ENCODE measurements at regions not wholly inside any gene's neighbourhood (a gene's known extent, or its start where the extent isn't known, plus 50 kb on each side); places are given as distances from the start of the nearest gene placed in this dataset.
"Not testable (repeated sequence)": the region's sequence is repeated elsewhere in the genome, so short reads cannot be mapped to it uniquely, and the experiment has no call there.

DNA sequence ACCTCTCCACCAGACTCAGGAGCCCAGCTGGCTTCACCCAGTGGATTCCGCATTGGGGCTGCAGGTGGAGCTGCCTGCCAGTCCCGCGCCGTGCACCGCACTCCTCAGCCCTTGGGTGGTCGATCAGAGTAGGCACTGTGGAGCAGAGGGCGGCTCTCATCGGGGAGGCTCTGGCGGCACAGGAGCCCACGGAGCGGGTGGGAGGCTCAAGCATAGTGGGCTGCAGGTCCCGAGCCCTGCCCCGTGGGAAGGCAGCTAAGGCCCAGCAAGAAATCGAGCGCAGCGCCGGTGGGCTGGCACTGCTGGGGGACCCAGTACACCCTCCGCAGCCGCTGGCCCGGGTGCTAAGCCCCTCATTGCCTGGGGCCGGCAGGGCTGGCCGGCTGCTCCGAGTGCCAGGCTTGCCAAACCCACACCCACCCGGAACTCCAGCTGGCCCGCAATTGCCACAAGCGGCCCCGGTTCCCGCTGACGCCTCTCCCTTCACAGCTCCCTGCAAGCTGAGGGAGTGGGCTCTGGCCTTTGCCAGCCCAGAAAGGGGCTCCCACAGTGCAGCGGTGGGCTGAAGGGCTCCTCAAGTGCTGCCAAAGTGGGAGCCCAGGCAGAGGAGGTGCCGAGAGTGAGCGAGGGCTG, 2065.8 kb upstream of the CDH6 start:
- DNase-seq = not testable (repeated sequence)

DNA sequence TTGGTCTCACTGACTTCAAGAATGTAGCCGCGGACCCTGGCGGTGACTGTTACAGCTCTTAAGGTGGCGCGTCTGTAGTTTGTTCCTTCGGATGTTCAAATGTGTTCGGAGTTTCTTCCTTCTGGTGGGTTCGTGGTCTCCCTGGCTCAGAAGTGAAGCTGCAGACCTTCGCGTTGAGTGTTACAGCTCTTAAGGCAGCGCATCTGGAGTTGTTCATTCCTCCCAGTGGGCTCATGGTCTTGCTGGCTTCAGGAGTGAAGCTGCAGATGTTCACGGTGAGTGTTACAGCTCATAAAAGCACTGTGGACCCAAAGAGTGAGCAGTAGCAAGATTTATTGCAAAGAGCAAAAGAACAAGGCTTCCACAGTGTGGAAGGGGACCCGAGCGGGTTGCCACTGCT, 2067.0 kb upstream of the CDH6 start:
- not testable (repeated sequence) for DNase-seq

DNA sequence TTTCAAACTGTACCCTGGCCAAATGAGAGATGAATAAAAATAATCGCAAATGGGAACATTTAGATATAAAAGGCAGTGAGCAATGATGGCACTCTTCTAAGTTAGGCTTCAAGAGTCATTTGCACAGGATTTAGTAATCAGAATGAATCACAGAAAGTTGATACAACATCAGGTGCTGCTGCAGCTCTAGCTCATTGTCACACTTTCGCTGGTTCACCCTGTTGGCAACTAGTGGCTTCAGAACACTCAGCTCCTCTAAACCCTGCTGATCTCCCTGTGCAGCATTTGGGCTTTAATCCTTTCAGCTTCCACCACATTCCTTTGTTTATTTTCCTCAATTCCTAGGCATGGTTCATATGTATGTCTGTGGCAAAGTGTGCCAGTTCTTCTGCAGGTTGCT, 2071.2 kb upstream of the CDH6 start:
- no peak for DNase-seq

DNA sequence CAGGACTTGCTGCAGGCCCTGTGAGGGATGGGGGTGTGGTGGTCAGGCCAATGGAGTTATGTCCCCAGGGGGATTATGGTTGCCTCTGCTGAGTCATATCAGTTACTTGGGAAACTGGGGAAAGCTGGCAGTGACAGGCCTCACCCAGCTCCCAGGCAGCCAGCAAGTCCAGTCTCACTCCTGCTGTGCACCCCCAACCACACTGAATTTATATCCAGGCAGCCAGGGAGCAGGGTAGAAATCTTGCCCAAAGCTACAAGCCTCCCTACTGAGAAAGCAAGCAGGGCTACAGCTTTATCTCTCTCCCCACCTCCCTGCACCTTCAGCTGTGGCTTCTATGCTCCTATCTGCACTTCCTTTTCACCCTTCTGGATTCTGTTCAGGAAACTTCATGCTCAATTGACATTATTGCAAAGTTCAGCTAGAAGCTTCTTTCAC, 2076.0 kb upstream of the CDH9 start:
- DNase-seq = no peak

DNA sequence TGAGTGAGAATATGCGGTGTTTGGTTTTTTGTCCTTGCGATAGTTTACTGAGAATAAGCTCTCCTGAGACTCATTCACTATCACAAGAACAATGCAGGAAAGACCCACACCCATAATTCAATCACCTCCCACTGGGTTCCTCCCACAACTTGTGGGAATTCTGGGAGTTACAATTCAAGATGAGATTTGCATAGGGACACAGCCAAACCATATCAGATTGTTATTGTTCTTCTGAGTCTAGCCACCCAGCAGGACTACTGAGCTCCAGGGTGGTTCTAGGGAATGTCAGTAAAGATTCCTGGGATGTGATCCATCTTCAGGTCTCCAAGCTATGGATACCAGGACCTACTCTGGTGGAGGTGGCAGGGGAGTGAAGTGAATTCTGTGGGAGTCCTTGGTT, 2075.1 kb upstream of the CDH9 start:
- DNase-seq = no peak

DNA sequence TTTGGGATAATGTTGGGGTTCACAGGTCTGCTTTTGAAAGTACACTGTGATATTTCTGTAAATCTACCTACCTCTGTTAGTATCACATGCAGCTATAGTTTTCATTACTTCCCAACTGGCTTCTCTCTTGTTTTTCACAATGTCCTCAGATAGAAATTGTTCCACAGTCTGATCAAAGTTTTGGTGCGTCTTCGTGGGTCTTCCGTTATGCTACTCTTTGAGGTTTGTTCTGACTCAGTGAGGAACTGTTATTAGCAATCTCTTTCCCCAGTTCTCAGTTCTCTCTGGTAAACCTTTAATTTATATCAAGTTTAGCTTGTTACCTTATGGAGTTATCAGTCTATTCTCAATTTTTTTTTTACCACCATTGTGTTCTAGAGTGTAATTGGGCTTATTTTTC, 2061.2 kb upstream of the CDH9 start:
- no peak for DNase-seq

DNA sequence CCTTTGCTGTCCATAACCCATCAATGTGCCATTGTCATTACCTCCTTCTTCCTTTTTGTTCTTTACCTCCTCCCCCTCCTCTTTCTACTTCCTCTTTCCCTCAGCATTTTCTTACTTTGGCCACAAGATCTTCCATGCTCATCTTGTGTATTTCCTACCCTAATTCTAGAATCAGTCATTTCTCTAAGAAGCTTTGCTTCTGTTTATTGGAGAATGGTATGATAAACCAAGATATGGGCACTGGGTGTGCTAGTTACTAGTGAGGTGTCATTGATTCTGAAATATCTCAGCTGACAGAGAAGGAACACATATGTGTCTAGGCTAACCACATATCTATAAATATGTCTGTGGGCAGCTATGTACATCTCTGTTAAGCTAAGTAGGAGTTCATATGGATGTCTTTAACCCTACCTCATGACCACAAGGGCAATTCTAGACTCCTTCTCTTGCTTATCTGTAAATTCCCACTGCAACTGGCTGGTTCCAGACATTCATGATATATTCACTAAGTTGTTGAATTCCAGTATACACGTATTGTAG, 2051.3 kb upstream of the CDH9 start:
- DNase-seq = no peak

DNA sequence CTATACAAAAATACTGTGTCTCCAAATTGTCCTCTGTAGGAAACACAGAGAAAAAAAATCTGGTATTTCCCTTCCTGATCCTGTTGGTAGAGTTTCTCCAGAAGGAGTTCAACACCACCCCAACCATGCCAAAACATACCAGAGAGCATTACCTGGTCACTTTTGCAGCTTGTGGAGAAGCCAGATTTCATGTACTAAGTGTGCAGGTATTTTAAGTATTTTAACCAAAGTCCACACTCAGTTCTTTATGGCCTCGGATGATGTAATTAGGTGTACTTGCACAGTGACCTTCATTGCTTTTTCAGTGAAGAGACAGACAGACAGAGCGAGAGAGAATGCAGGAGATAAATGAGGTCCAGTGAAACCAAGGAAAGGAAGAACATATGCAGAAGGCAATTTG, 2046.8 kb upstream of the CDH9 start:
- DNase-seq = no peak

DNA sequence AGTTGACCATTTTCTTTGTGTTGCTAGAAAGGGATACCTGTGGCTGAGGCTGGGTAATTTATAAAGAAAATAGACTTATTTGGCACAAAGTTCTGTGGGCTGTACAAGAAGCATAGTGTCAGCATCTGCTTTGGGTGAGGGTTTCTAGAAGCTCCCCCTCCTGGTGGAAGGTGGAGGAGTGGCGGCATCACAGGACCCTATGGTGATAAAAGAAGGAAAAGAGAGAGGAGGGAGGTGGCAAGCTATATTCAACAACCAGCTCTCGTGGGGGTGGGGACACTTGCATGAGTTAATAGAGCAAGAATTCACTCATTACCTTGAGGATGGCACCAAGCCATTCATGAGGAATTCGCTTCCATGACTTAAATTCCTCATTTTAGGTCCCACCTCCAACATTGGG, 2041.4 kb upstream of the CDH9 start:
- no peak for DNase-seq

DNA sequence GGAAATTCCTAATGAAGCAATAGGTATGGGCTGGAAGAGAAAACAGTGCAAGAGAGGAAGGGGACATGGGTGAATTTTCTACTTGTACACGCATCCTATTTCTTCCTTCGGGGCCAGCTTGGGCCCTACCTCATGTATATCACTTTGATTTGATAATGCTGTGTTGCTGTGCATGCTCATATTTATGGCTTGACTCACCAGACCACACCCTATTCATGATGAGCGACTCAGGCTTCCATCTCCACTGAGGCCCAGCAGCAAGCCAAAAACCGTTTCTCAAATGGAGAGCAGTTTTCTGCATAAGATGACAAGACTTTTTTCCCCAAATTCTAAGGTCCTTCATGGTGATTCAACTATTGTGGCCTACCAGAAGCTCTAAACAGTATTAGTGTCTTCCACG, 2039.1 kb upstream of the CDH9 start:
- no peak for DNase-seq

DNA sequence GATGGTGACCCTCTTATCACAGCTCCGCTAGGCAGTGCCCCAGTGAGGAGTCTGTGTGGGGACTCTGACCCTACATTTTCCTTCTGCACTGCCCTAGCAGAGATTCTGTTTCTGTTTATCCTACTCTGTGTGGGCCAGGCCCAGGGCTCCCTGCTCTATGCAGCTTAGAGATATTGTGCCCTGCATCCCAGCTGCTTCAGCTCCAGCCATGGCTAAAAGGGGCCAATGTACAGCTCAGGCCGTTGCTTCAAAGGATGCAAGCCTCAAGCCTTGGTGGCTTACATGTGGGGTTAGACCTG, 2030.7 kb upstream of the CDH9 start:
- no peak for DNase-seq

DNA sequence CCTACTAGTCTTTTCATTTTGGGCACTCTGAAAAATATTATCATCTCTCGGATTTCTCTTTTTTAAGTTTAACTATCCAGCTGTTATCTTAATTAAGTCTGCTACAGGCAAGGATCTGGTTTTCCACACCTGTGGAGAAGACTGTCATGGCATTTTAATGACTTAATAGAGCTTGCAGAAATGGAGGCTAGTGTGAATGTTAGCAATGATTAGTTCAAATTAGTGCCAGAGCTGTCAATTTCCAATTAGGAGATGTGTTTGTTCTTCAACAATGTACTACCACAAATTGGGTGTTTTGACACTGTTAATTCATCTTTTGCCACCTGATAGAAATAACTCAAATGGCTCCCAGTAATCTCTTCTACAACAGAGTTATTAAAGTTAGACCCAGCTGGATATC, 2023.0 kb upstream of the CDH9 start:
- peak; percentile 74 for DNase-seq

DNA sequence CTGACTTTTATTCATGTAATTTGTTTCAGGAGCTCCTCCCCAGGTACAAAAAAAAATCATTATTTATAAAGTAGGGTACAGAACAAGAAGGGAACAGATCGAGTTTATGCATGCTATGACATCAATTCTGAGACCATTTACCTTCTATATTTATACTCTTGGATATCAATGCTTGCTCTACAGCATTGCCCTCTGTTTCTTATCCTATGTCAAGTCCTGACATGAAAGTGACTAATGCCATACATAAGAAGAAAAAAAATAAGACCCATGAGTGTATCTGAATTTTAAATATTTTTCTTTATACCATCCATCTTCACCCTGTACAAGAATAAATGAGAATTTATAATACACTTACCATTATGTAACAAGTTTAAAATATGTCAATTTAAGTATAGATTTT, 2016.3 kb upstream of the CDH9 start:
- DNase-seq = no peak

DNA sequence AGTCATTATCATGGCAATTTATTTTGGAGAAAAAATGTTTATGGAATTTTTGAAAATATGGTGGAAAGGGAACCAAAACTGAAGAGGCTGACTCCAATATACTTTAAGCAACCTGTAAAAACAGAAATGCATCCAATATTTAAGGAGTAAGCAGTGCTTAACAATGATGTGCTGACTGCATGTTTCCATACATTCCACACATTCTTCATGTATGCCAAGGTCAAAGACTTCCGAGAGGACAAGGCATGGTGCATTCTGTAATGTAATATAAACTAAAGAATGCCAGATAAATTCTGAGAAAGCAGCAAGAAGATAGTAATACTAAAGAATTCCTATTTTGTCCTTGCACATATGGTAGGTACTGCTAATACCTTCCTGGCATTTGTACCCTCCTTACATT, 2015.9 kb upstream of the CDH9 start:
- no peak for DNase-seq

DNA sequence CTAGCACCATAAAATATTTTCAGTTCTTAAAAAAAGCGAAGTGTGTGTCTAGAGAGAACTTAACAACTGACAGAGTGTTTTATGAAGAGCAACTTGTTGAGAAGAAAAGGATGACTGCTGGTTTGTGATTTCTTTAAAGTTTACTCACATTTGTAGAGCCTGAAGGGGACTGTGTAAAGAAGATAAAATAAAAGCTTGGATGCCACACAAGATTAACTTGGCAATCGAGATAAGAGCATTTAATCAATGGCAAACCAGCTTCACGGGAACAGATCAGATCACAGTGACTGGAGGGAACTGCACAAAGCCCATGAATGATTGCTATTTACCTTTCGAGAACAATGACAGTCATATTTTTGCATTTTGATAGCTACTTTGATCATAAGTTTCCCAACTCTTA, 2013.1 kb upstream of the CDH9 start:
- no peak for DNase-seq

DNA sequence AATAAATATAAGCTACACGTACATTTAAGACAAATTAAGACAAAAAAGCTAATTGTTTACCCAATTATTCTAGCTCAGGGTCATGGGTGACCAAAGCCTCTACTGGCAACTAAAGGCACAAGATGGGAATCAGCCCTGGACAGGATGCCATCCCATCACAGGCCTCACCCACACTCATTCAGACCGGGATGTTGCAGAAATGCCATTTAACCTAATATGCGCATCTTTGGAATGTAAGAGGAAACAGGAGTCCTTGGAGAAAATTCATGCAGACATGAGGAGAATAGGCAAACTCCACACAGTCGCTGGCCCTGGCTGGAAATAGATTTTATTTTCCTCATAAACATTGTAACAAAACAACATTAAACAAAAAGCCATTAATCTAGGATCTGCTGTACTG, 2003.8 kb upstream of the CDH9 start:
- DNase-seq = no peak

DNA sequence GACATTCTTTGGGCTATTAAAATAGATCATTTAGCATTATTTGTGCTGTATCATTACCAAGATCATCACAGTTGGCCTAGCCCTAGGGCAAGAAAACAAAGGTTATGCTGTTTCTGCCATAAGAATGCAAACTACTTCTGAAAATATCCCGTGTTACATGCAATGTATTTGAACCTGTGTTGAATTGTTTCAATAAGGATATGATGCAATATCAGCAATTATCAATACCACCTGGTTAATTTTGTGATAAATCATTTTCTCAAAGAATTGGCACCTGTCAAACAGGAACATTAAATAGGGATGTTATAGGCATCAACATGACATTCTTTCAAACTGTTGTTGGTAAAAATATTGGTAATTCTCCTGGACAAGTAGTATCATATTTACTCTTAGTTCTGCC, 2002.0 kb upstream of the CDH9 start:
- DNase-seq = no peak

DNA sequence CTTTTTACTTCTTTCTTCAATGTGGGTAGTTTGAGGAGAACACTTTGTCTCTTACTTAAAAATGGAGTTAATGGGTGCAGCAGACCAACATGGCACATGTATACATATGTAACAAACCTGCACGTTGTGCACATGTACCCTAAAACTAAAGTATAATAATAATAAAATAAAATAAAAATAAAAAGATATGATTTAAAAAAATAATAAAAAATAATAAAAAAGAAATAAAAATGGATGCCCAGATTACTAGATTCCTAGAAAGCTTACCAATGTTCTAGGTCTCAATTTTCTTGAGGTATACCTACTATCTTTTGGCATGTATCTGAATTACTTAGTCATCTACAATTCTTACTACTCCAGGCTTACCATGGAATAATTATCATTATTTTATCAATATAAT, 2001.6 kb upstream of the CDH9 start:
- DNase-seq = no peak

DNA sequence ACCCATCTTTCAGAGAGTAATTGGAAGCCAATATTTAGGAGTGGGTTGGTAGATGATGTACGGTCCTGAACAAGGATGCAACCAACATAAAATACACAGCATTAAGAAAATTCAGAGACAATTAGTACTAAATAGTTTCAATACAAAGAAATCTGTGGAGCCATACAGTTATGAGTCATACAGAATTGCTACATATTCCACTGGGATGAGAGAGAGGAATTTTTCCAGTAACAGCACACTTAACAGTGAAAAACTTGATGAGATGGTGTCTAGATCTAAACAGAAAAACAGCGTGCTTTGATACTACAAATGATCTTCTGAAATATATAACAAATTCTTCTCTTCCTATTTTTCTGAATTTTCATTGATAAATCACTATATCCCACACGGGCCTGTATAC, 1999.3 kb upstream of the CDH9 start:
- no peak for DNase-seq

DNA sequence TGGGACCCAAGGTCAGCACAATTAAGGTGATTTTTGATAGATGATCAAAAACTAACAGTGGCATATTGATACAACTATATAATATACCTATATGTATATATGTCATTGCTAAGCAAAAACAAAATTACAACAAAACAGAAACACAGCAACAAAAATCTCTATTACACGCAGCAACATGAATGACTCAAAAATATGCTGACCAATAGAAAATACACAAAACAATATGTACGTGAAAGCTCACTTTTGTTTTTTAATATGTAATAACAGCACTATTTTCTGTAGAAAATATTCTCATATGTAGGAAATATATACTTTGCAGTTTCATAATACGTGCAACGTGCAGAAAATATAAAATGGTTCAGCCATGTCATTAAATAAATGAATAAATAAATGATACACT, 1985.7 kb upstream of the CDH9 start:
- no peak for DNase-seq

DNA sequence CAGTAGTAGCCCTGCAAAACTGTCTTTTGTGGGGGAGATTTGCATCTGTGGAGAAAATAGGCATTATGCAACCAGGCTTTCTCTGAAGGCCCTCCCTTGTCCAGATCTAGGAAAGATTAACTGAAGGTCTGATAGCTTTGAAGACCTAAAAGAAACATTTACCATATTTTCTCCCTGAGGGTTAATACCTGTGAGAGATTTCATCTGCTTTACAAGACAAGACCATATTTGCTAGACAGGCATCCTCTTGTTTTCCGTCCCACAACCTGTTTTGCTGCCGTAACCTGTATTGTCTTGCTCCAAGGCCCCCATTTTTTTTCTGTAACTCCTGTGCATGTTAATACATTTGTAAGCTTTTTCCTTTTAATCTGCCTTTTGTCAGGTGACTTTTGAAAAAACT, 1985.2 kb upstream of the CDH9 start:
- DNase-seq = no peak

DNA sequence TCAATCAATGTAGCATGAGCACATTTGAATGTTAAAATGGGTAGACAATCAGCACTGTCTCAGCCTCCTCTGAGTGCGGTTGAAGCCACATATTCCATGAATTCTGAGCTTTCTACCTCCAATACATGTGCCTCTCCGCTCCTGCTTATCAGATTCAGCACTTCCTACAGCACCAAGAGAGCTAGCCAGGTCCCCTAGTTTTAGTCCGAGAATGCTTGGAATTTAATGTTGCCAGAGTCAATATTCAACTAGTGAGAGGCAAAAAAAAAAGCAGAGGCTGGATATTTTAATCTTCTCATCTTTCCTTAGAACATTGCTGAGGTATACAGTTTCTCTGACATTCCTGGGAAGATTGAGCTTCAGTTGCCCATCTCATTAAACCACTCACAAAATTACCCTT, 1979.1 kb upstream of the CDH9 start:
- no peak for DNase-seq

DNA sequence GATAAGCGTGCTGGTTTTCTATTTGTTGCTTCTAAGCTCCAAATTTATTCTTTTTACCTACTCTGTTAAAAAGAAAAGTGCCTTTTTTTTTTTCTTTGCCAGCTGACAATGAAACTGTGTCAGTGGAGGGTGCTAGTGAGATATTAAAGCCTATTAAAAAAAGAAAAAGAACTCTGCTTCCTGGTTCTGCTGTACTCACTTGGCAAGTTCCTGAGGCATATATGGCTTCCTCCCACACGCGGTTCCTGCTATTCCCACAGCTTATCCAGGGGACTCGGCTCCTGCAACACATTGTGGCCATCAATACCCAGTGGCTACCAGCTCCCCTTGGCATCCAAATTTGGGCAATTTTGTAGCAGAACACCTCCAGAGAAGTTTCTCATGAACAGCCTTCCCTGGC, 1977.7 kb upstream of the CDH9 start:
- DNase-seq = no peak

DNA sequence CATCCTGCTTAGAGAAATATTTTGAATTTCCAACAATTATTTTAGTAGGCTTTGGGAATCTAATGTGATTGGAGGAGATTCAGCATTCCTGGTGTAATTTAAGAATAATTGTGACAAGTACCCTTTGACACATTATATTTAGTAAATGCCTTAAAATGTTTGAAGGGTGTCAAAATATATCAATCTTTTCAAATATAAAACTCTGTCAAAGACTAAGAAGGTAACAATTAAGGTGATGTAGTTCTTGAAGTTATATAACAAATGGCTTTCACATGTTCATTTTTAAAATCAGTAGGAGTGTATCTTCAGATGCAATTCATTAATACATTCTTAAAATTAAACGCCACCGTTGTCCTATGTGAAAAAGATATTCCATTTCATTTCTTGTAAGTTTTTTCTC, 1977.1 kb upstream of the CDH9 start:
- DNase-seq = no peak

DNA sequence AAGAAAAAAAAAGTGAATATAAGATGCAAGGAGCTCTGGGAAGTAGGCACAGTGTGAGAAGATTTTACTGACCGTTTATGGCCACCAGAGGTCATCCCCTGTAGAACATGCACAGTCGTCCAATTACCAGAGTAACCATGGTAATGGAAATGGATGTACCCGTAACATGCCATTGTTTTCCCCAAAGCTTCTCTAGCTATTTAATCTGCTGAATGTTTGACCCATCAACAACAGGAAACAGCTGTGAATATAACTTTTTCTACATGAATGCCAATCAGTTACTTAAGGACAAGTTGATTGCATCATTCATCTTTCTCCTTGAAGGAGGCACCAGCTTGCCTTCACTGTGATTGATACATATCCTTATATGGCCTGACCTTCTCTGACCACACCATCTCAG, 1967.0 kb upstream of the CDH9 start:
- DNase-seq = no peak

DNA sequence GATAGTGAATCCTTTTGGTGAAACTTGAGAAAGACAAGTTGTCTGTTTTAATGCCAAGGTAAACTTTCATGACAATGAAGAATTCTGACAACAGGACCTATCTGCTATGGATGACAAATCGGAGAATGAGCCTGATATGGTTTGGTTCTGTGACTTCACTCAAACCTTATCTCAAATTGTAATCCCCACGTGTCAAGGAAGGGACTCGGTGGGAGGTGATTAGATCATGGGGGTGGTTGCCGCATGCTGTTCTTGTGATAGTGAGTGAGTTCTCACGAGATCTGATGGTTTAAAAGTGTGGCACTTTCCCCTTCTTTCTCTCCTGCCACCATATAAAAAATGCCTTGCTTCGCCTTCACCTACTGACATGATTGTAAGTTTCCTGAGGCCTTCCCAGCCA, 1964.1 kb upstream of the CDH9 start:
- DNase-seq = no peak

All from NCI-H1417 treated with DMSO at 0.1 percent for 48 hours (cell line).